ENCODE measurements at regions not wholly inside any gene's neighbourhood (a gene's known extent, or its start where the extent isn't known, plus 50 kb on each side); places are given as distances from the start of the nearest gene placed in this dataset.

GRCh38 chr2:215498431-215498830, 62.6 kb upstream of the FN1 start:
- no peak for TF ChIP-seq EZH2 (IDR thresholded peaks at IDR 0.05)
- TF ChIP-seq POLR2AphosphoS5 (IDR thresholded peaks at IDR 0.05; ENCODE audit: borderline replicate concordance, low read depth, low read length): no peak
- no peak for TF ChIP-seq FOXP2 (optimal IDR thresholded peaks at IDR 0.05; ENCODE audit: control extremely low read depth, extremely low read length, insufficient read depth)
